ENCODE measurements at regions not wholly inside any gene's neighbourhood (a gene's known extent, or its start where the extent isn't known, plus 50 kb on each side); places are given as distances from the start of the nearest gene placed in this dataset.

GRCh38 chr7:26955516-26955915, 91.1 kb upstream of the SKAP2 start:
- TF ChIP-seq, protein P1, sequence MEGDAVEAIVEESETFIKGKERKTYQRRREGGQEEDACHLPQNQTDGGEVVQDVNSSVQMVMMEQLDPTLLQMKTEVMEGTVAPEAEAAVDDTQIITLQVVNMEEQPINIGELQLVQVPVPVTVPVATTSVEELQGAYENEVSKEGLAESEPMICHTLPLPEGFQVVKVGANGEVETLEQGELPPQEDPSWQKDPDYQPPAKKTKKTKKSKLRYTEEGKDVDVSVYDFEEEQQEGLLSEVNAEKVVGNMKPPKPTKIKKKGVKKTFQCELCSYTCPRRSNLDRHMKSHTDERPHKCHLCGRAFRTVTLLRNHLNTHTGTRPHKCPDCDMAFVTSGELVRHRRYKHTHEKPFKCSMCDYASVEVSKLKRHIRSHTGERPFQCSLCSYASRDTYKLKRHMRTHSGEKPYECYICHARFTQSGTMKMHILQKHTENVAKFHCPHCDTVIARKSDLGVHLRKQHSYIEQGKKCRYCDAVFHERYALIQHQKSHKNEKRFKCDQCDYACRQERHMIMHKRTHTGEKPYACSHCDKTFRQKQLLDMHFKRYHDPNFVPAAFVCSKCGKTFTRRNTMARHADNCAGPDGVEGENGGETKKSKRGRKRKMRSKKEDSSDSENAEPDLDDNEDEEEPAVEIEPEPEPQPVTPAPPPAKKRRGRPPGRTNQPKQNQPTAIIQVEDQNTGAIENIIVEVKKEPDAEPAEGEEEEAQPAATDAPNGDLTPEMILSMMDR (conservative IDR thresholded peaks at IDR 0.05; ENCODE audit: low read length) = no peak
- DNase-seq (ENCODE audit: low read depth) = no peak
- H3K4me3 ChIP-seq (ENCODE audit: low read length) = no peak overlapping the region

DNA sequence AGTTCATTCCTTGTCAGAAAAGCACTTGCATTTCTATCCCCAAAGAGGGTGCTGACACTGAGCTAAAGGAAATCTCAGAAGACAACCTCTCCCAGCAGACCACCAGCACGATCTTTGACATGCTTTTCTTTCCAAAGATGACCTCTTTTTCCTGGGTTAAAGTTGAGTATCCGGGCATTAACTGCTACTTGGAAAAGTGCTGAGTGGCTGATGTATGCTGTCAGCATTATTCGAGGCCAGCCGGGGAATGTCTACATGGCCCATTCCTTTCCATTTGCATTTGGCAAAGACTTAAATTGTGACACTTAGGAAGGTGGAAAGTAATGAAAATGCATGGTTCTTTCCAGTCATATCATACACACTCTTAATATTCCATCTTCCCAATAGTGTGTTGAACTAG, 90.6 kb upstream of the SKAP2 start:
- TF ChIP-seq, protein P1 (conservative IDR thresholded peaks at IDR 0.05; ENCODE audit: low read length) = no peak
- DNase-seq (ENCODE audit: low read depth) = no peak
- H3K4me3 ChIP-seq (ENCODE audit: low read length) = no peak overlapping the region

GRCh38 chr7:26951407-26951950, 87.1 kb upstream of the SKAP2 start:
- TF ChIP-seq, protein P1 (conservative IDR thresholded peaks at IDR 0.05; ENCODE audit: low read length) = no peak
- no peak for DNase-seq (ENCODE audit: low read depth)
- H3K4me3 ChIP-seq (ENCODE audit: low read length) = no peak overlapping the region

DNA sequence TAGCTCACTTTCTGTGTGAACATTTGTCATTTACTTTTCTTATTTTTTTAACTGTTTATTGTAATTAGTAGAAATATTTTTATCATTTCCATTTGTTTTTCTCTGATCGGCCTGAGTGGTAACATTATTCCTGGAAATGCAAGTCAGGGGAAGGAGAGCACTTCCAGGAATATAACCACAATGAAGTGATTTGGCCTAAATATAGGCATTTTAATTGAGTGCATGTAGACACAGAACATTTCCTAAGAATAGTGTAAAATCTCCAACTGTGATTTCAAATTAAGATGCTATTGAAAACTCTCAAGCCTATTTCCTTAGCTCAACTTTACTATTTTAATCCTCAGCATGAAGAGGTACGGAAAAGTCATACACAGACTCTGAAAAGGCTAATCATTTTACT, 86.5 kb upstream of the SKAP2 start:
- H3K4me3 ChIP-seq (ENCODE audit: low read length) = no peak overlapping the region
- DNase-seq (ENCODE audit: low read depth) = peak; percentile 17
- TF ChIP-seq, protein P1 (conservative IDR thresholded peaks at IDR 0.05; ENCODE audit: low read length) = no peak

DNA sequence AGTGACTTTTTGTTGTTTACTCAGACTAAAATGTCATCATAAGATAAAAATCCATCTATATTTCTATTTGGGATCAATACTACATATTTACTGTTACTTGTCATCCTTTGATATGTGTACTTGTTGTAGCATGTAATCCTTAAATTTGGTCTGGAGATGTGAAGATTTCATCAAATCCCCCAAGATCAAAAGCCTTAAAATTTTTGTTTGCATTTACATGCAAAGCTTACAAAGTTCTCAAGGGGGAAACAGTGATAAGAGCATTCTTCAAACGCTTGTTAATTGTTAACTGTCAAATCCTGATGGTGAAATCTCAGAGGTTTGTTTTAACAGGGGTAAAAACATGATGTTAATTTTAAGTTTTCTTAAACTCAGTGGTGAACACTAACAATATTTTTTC, 84.9 kb upstream of the SKAP2 start:
- no peak overlapping the region for H3K4me3 ChIP-seq (ENCODE audit: low read length)
- TF ChIP-seq, protein P1 (conservative IDR thresholded peaks at IDR 0.05; ENCODE audit: low read length) = no peak
- no peak for DNase-seq (ENCODE audit: low read depth)

- H3K4me3 ChIP-seq (ENCODE audit: low read length) = no peak overlapping the region
- TF ChIP-seq, protein P1 (conservative IDR thresholded peaks at IDR 0.05; ENCODE audit: low read length) = no peak
- no peak for DNase-seq (ENCODE audit: low read depth)
Observed at GRCh38 chr7:26948617-26949118, 84.3 kb upstream of the SKAP2 start.

DNA sequence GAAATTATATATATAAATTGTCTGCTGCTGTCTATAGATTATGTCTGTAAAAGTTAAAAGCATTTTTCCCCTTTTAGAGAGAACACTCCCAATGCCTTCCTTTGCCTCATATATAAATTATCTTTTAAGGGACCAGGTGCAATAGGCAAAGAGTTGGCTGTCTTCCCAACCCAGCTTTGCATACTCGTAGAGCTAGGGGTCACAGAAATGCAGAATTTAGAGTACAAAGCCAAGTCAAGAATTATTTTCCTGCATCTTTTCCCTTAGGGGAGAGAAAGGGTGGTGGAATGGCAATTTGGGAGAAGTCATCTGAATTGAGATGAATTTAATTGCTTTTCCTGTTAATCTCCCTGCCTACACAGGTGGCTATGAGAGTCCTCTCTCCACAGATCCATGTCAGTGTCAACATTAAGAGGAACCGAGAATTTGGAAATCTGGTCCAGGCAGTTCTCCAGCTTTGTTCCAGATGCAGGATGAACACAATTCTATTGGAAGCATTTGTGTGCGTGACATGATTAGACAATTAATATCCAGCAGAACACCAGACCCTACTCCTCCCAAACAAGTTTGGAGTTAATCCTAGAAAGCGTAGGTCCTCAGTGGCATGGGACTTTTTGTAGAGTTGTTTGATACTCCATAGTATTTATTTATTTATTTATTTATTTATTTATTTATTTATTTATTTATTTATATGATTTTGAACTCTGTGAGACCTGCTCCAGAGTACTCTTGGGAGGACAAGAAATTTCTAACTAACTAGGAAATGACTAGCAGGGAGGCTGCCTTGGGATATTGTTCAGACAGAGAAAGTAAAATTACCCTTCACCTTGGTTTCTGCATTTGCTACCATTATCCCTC, 80.3 kb upstream of the SKAP2 start:
- TF ChIP-seq, protein P1 (conservative IDR thresholded peaks at IDR 0.05; ENCODE audit: low read length) = no peak
- peak; percentile 8 for DNase-seq (ENCODE audit: low read depth)
- H3K4me3 ChIP-seq (ENCODE audit: low read length) = no peak overlapping the region

All from AG10803 (cell line).